ENCODE measurements at regions not wholly inside any gene's neighbourhood (a gene's known extent, or its start where the extent isn't known, plus 50 kb on each side); places are given as distances from the start of the nearest gene placed in this dataset.
"Not testable (repeated sequence)": the region's sequence is repeated elsewhere in the genome, so short reads cannot be mapped to it uniquely, and the experiment has no call there.

DNA sequence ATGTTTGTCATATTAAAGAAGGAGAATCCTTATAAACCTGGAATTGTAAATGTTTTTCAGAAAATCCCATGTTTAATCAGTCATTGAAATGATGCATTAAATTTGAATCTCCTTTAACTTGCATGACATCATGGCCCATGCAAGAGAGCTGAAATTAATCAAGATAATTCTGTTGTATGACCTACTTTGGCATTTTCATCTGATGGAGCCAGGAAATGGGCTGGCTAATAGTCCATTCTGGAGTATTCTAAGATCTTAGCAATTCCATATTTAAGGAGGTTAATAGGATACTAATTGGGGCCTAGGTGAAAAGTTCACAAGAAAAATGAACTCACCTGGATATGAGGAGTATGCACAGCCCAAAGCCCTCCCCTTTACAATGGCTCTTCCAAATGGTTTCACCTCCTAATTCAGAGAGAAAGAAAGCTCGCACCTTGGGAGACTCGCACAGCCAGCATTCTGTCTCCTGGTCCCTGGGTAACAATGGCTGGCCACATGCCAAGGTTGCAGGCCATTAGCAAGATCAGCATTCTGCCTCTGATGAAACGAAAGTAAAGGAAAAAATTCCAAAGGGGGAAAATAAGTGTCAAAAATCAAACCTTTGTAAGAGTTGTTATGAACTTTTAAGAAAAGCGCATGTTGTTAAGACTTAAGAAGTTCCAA lies 786.4 kb downstream of the MCTP2 start:
- peak; percentile 22 for DNase-seq (ENCODE audit: low spot score)

DNA sequence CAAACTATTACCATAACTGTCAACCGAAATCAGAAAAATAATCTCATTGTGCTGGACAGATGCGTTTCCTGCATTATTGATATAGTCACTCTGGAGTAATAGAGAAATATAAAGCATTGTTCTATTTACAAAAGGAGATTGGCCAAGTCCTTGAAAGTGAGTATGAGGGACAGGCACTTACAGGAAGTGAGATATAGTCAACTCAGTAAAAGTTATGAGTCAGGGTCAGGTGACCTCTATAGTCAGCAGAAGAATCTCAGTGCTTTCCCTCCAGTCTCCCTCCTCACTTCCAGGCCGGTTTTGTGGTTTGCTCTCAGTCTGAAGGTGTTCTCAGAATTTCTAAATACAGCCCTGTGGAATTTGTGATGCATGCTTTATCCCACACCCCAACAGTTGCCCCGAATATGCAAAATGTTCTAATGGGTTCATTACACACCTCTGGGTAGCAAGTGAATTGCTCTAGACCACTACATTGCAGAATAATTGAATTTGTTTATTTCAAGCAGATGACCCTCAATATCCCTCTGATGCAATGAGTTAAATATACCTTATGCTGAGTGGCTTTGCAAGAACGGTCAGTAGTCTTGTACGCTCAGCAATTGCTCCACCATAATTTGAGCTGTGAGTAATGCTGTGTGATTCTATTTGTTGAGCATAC lies 787.7 kb downstream of the MCTP2 start:
- DNase-seq (ENCODE audit: low spot score) = no peak

DNA sequence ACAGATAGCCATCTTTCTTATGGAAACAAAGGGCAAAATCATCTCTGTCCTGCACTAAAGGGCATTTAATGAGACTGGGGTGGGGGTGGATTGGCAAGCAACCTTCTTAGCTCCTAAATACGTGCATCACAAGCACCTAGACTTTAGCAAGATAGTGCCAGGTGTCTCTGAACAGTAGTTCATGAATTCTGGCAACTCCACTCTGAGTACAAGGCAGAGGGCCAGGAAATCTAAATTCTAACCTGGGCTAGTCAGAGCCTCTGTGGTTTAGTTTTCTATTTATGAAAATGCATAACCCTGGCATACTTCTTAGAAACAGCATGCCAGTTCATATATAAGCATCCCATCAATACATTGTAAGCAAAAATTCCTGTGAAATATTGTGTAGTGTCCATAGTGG lies 788.5 kb downstream of the MCTP2 start:
- DNase-seq (ENCODE audit: low spot score) = no peak

DNA sequence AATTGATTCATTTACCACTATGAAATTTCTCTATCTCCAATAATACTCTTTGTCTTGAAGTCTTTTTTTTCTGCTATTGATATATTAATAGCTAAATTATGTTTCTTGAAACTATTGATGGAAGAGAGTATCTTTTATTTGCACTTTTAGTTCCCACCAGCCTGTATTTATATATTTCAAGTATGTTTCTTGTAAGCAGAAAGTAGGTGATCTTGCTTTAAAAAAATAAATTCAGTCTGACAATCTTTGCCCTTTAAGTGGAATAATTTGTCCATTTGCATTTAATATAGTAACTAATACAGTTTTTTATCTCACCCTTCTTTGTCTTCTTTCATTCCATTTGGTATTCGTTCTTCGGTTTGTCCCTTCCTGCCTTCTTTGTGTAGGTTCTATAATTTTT lies 790.5 kb downstream of the MCTP2 start:
- DNase-seq (ENCODE audit: low spot score) = no peak

DNA sequence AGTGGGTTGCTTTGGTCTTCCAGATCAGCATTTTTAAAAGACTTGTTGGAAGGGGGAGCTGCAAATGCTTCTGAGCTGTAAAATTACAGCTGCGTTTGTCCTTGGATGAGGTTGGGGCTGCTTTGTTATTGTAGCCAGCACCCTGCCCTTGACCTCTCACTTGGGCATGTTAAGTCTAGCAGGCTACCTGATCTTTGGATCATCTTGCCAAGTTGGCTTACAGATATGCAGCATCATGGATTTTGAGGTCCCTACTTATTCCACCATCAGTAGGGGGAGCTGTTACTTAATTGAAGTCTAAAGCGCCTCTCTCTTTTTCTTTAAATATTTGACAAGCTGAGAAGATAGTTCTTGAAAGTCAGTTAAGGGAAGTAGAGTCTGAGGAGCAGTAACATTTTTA lies 793.0 kb downstream of the MCTP2 start:
- peak; percentile 10 for DNase-seq (ENCODE audit: low spot score)

DNA sequence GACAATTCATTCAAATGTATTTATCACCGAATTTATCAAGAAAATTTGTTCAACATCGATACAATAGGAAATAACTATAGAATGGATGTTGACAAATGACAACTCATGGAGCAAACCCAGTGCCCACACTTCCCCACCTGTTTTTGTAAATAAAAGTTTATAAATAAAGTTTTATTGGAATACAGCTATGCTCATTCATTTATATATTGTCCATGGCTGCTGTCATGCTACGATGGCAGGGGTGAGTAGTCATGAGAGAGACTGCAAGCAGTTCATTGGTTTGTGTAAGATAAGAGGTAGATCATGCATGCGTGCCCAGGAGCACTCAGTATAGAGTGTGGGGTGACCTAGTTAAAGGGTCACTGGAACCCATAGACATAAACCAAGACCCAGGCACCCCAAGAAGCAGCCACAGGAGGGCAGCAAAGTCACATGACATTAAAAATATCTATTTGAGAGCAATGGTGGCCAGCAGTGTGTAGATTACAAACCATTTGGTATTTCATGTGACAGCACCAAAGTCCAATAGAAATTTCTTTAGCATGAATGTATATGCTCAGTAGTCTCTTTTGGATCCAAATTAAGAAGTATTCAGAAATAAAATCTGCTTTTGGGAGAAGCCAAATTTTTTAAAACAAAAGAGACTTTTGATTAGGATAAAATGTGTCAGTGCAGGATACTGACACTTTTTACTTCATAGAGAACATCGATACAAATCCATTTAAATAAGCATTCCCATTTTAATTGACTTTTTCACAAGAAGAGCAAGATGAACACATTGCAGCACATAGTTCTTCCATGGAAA lies 794.8 kb downstream of the MCTP2 start:
- peak; percentile 41 for DNase-seq (ENCODE audit: low spot score)

DNA sequence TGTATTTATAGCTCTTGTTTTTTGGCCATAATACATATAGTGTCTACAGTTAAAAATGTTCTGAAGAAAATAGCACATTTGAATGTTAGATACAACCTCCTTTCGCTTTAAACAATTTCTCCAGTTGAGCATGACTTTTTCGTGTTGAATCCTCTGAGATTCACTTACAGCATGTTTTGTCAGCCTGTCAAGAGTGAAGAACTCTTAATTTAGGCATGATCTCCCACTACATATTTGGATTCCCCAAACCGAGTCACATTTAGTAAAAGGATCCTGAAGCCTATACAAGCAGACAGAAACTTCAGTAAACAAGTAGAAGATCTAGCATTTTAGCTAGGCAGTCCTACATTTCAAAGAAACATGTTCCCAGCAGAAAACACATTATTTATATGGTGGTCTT lies 796.6 kb downstream of the MCTP2 start:
- DNase-seq (ENCODE audit: low spot score) = no peak

DNA sequence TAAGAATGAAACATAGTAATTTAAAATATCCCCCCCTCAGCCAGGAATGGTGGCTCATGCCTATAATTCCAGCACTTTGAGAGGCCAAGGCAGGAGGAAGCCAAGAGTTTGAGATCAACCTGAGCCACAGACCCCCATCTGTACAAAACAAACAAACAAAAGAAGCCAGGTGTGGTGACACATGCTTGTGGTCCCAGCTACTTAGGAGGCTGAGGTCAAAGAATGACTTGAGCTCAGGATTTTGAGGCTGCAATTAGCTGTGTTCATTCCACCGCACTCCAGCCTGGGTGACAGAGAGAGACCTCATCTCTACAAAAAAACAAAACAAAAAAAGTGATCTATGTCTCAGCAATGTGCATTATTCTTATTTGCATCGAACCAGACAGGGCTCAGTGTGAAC lies 800.8 kb downstream of the MCTP2 start:
- no peak for DNase-seq (ENCODE audit: low spot score)

DNA sequence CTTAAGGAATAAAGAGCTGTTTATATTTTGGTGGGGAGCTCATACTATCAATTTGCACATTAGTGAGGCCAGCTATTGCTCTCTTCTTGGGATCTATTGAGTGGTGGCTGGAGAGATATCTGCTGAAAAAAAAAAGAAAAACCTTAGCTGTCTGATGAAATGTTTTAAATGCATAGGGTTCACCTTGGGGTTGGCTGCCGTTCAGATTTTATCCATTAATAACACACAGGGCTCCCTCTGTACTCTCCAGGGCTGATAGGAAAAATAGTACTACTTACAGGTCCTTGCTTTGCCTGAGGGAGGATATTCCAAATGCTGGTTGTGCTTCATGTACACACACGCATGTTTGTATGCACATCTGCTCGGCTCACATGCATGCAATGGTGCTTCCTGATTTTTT lies 803.7 kb downstream of the MCTP2 start:
- no peak for DNase-seq (ENCODE audit: low spot score)

DNA sequence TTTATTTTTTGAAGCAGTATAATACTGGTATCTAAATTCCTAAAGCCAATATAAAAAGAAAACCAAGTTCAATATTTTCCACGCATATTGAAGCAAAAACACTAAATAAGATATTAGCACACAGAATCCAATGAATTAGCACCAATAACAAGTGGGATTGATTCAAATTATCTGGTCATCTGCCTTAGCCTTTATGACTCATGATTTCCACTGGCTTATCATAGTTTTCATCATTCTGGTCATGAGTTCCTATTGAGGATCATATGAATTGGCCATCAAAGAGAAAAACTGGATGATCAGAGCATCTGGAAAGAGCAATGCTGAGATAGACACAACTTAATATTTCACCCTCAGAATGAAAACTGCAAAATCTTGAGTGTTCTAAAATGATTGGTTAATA lies 809.9 kb downstream of the MCTP2 start:
- DNase-seq (ENCODE audit: low spot score) = no peak

DNA sequence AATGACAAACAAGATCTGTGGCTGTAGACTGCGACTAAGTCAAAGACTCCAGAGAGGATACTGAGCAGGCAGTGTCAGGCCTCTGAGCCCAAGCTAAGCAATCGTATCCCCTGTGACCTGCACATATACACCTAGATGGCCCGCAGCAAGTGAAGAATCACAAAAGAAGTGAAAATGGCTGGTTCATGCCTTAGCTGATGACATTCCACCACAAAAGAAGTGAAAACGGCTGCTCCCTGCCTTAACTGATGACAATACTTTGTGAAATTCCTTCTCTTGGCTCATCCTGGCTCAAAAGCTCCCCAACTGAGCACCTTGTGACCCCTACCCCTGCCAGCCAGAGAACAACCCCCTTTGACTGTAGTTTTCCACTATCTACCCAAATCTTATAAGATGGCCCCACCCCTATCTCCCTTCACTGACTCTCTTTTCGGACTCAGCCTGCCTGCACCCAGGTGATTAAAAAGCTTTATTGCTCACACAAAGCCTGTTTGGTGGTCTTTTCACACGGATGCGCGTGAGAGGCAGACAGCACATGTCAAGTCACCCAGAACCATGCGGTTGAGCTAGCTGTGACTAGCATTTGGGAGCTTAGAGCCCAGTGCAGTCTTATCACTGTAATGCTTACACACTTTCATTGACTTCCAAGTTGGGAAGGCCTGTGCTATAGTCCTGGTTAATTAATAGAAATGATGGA lies 812.0 kb downstream of the MCTP2 start:
- not testable (repeated sequence) for DNase-seq (ENCODE audit: low spot score)

DNA sequence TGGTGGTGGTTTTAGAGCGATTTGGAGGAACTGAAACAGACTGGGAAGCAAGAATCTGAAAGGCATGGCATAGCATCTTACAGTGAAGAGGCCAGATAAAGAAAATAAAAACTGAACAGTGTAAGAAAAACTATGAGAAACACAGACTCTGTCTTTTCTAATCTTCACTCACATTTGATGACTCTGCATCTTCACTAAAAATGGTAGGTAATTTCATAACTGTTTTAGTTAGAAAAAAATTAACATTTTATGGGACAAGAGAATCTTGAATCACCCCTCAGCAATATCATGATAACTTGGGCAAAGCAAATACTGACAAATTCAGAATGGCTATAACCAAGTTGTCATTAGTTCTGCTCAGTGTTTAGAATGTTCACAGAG lies 812.6 kb downstream of the MCTP2 start:
- no peak for DNase-seq (ENCODE audit: low spot score)

DNA sequence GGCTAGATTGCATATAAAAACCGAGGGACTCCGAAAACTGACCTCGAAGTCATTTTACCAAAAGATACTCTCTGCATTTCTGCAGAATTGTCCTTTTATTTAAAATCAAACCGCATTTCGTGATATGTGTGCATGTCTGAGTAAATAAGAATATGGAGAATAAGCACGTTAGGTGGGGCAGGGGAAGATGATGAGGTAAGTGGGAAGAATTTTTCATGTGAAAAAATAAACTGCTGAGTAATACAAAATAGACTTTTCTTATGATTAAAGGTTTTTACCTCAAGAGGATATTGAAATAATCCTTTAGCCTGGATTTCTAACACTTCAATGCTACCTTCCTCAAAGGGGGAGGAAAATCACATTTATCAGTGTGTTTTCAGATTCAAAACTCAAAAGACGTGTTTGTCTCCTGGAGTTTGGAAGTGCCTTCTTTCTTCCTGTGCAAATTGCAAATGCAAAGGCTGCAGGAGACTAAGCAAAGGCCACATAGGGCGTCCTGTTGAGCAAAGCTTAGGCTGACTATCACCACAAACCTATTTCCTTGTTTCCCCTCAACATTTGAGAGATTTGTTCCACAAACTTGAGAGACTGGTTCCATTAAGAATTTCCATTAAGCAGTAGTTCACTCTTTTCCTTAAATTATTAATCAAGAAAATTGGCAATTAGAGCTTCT lies 813.5 kb downstream of the MCTP2 start:
- DNase-seq (ENCODE audit: low spot score) = no peak

DNA sequence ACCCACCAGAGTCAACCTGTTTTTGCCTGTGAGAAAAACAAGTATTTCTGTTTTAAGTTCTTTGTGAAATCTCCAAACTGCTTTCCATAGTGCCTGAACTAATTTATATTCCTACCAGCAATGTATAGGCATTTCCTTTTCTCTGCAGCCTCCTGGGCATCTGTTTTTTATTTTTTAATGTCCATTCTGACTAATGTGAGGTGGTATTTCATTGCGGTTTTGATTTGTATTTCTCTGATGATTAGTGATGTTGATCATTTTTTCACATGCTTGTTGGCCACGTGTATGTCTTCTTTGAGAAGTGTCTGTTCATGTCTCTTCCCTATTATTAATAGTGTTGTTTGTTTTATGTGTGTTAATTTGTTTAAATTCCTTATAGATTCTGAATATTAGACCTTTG lies 820.5 kb downstream of the MCTP2 start:
- DNase-seq (ENCODE audit: low spot score) = no peak

DNA sequence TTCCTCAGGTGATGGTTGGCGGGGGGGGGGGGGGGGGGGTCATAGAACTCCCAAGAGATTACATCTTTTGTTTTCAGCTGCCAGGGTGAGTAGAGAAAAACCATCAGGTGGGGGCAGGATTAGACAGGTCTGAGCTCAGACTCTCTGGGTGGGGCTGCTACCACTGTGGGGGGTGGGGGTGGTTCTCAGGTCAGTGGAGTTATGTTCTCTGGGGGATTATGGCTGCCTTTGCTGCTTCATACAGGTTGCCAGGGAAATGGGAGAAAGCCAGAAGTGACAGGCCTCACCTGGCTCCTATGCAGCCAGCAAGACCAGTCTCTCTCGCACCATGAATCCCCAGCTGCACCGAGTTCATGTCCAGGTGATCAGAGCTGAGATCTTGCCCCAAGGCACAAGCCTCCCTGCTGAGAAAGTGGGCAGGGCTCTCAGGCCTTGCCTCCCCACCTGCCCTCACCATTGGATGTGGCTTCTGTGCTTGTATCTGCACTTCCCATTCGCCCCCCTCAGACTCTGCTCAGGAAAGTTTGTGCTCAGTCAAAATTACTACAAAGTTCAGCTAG lies 828.1 kb downstream of the MCTP2 start:
- DNase-seq (ENCODE audit: low spot score) = no peak

DNA sequence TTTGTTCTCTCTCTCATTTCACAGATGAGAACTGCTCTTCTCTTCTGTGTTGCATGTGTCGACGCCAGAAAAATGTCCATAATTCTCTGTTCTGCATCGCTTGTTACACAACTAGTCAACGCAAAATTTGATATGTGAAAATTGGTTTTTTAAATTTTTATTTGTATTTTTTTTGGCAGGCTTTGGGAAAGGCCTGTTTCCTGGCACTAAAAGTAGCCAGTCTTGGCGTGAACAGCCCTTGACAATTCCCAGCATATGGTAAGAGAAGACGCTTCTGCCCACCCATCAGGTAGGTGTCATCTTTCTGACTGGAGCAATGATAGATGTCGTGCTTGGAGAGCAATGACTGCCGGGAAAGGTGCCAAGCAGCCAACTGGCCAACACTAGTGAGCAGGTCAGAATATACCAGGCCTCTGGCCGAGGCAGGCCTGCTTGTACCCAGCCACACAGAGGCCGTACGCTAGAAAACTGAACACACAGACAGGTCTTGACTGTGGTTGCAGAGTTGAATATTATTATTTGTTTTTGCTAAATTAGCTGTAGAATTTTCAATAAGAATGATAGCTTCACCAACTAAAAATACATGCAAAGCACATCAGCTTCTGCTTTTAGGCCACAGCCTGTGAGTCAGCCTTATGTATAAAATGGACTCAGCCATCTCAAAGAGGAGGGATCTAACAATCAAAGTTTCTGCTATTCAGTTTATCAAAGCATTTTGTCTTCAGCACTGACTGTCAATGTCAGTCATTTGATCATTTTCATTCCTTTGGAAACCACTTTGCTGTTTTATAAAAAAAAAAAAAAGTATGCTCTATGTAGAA lies 837.5 kb downstream of the MCTP2 start:
- DNase-seq (ENCODE audit: low spot score) = no peak

DNA sequence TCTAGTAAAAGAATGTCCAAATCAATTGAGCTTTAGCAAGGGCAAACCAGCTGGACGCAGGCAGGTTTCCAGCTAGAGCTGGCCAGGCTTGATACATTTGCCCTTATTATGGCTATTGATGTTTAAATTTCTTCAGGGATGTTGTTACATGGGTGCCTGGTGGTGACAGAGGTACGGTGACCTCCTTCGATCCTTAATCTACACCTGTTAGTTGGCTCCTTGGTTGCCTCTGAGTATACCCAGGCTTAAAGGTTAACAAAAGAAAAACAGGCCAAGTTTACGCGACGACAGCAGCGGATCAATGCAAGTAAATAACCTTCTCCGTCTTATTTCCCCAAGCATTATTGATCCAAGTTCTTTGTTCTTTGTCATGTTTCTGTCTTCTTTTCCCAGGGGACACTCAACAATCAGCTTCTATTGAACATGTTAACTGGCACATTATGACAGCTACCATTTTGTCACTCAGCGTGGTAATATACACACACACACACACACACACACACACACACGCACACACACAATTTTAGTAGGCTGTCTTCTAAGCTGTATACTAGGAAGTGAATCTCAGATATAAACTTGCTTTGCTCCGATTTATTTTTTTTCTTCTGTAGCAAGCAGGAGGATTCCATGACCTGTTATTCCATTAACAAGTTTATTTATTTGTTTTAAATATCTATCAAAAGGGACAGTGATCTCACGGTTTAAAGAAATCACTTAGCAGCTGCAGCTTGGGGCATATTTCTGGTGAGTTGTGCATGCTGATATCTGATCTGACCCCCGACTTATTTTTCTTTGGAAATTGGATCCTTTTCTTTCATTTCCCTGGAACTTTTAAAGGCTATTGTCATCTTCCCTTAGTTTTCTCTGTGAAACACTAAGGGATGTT lies 844.7 kb downstream of the MCTP2 start:
- DNase-seq (ENCODE audit: low spot score) = no peak

DNA sequence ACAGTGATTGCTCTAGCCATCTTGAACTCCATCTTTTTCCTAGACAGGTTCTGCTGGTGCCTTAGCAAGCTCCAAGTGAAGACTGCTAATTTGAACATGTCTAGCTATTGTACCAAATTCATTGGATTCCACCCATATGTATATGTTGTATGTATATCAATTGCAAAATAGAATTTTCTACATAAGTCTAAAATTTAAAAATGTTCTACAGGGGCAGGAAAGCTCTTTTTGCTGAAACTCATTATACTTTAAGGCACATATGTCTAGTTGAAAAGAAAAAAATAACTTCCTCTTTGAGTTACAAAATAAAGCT lies 845.3 kb downstream of the MCTP2 start:
- DNase-seq (ENCODE audit: low spot score) = no peak

DNA sequence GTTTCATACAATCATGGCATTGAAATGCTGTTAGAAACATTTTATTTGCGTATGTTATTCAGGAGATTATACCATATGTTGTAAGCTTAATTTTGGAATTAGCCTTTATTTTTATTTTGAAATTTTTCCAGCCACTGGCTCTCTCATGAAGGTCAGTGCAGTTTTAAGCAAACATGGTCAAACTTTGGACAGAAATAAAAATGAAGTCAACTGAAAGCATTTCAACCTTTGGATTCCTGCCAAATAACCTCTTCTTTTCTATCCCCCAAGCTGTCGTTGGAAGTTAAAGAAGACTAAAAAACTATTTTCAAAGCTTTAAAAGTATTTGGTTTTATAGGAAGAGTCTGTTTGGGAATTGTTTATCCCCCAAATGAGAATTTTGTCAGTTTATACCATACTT lies 846.6 kb downstream of the MCTP2 start:
- no peak for DNase-seq (ENCODE audit: low spot score)

DNA sequence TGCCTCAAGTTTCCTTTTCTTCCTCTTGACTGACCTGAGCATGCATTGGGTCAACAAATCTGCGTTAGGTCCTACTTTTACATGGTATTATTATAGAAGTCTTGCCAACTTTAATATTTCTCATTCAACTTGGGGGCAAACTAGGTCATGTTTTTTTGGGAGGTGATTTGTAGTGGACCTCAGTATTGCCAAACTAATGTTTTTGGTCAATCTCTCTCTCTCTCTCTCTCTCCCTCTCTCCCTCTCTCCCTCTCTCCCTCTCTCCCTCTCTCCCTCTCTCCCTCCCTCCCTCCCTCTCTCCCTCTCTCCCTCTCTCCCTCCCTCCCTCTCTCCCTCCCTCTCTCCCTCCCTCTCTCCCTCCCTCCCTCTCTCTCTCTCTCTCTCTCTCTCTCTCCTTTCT lies 848.9 kb downstream of the MCTP2 start:
- not testable (repeated sequence) for DNase-seq (ENCODE audit: low spot score)
